ENCODE measurements at regions not wholly inside any gene's neighbourhood (a gene's known extent, or its start where the extent isn't known, plus 50 kb on each side); places are given as distances from the start of the nearest gene placed in this dataset.

DNA sequence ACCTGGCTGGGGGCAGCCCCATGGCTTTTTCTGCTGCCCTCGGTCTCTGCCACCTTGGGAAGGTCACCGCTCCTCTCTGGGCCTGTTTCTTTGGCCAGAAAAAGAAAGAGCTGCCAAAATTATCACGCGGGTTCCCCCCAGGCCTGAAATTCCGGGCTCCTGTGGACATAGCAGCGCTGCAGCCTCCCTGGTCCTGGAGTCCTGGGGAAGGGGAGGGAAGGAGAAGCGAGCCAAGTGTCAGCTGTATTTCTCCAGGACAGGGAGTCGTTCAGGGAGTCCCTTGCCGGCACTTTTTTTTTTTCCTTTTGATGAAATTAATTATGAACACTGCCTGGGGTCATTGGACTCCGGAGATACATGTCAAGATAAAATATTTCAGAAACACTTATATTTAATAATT is 152.3 kb upstream of the GPR26 start:
- H3K36me3 ChIP-seq (ENCODE audit: control insufficient read depth in 3 of 3, insufficient read depth in 2 of 3, low read depth in 1 of 3, low read length in 3 of 3) = no peaks in the 10 kb centered on the region
- H3K4me3 ChIP-seq (ENCODE audit: low read depth in 1 of 3, low read length in 3 of 3) = no peak overlapping the region
- peaks cover 0 to 11% (median 0%) of the 10 kb centered on the region in 3 donors for H3K27me3 ChIP-seq (ENCODE audit: control insufficient read depth in 3 of 3, insufficient read depth in 3 of 3, low read length in 3 of 3)
- no peak overlapping the region for H3K27ac ChIP-seq (ENCODE audit: low read depth in 1 of 3, low read length in 2 of 3)
- H3K9me3 ChIP-seq (ENCODE audit: control insufficient read depth in 2 of 2, insufficient read depth in 1 of 2, low read depth in 1 of 2, low read length in 1 of 2) = no peaks in the 10 kb centered on the region
- no peak for DNase-seq
- no peak for FAIRE-seq
- WGBS, 3 donors = 55 to 59% (median 58%) methylated on average over 10 of the region's 10 CpGs
- no peaks in the 10 kb centered on the region for H3K4me1 ChIP-seq (ENCODE audit: control insufficient read depth in 3 of 3, insufficient read depth in 2 of 3, low read depth in 1 of 3, low read length in 2 of 3)

- Histone ChIP-seq H3K4me1 (ENCODE audit: control insufficient read depth in 3 of 3, insufficient read depth in 2 of 3, low read depth in 1 of 3, low read length in 2 of 3) (no peaks in the 10 kb centered on the region), H3K9me3 (ENCODE audit: control insufficient read depth in 2 of 2, insufficient read depth in 1 of 2, low read depth in 1 of 2, low read length in 1 of 2) (no peaks in the 10 kb centered on the region), H3K36me3 (ENCODE audit: control insufficient read depth in 3 of 3, insufficient read depth in 2 of 3, low read depth in 1 of 3, low read length in 3 of 3) (no peaks in the 10 kb centered on the region), H3K27ac (ENCODE audit: low read depth in 1 of 3, low read length in 2 of 3) (no peak overlapping the region), H3K4me3 (ENCODE audit: low read depth in 1 of 3, low read length in 3 of 3) (no peak overlapping the region), H3K27me3 (ENCODE audit: control insufficient read depth in 3 of 3, insufficient read depth in 3 of 3, low read length in 3 of 3) (peaks cover 0 to 11% (median 0%) of the 10 kb centered on the region in 3 donors)
- DNase-seq = no peak
- FAIRE-seq = no peak
- 82 to 85% (median 82%) methylated on average over 8 of the region's 8 CpGs for WGBS, 3 donors
These were observed 151.2 kb upstream of the GPR26 start for GRCh38 chr10:123514996-123515395.

GRCh38 chr10:123515661-123516060 is 150.5 kb upstream of the GPR26 start:
- Histone ChIP-seq H3K36me3 (ENCODE audit: control insufficient read depth in 3 of 3, insufficient read depth in 2 of 3, low read depth in 1 of 3, low read length in 3 of 3) (no peaks in the 10 kb centered on the region), H3K4me3 (ENCODE audit: low read depth in 1 of 3, low read length in 3 of 3) (no peak overlapping the region), H3K27me3 (ENCODE audit: control insufficient read depth in 3 of 3, insufficient read depth in 3 of 3, low read length in 3 of 3) (peaks cover 0 to 11% (median 0%) of the 10 kb centered on the region in 3 donors), H3K9me3 (ENCODE audit: control insufficient read depth in 2 of 2, insufficient read depth in 1 of 2, low read depth in 1 of 2, low read length in 1 of 2) (no peaks in the 10 kb centered on the region), H3K27ac (ENCODE audit: low read depth in 1 of 3, low read length in 2 of 3) (no peak overlapping the region), H3K4me1 (ENCODE audit: control insufficient read depth in 3 of 3, insufficient read depth in 2 of 3, low read depth in 1 of 3, low read length in 2 of 3) (no peaks in the 10 kb centered on the region)
- WGBS, 3 donors = 82 to 86% (median 83%) methylated on average over 6 of the region's 6 CpGs
- FAIRE-seq = no peak
- no peak for DNase-seq

GRCh38 chr10:123516291-123516690 is 149.9 kb upstream of the GPR26 start:
- Histone ChIP-seq H3K9me3 (ENCODE audit: control insufficient read depth in 2 of 2, insufficient read depth in 1 of 2, low read depth in 1 of 2, low read length in 1 of 2) (no peaks in the 10 kb centered on the region), H3K4me3 (ENCODE audit: low read depth in 1 of 3, low read length in 3 of 3) (no peak overlapping the region), H3K27me3 (ENCODE audit: control insufficient read depth in 3 of 3, insufficient read depth in 3 of 3, low read length in 3 of 3) (peaks cover 0 to 11% (median 0%) of the 10 kb centered on the region in 3 donors), H3K4me1 (ENCODE audit: control insufficient read depth in 3 of 3, insufficient read depth in 2 of 3, low read depth in 1 of 3, low read length in 2 of 3) (no peaks in the 10 kb centered on the region), H3K36me3 (ENCODE audit: control insufficient read depth in 3 of 3, insufficient read depth in 2 of 3, low read depth in 1 of 3, low read length in 3 of 3) (no peaks in the 10 kb centered on the region), H3K27ac (ENCODE audit: low read depth in 1 of 3, low read length in 2 of 3) (no peak overlapping the region)
- WGBS, 3 donors = 71 to 72% (median 72%) methylated on average over 1 of the region's 1 CpG
- no peak for FAIRE-seq
- no peak for DNase-seq

- FAIRE-seq = no peak
These were observed 148.7 kb upstream of the GPR26 start for GRCh38 chr10:123517426-123517825.

GRCh38 chr10:123517901-123518300 is 148.3 kb upstream of the GPR26 start:
- WGBS, 3 donors = 73 to 88% (median 85%) methylated on average over 4 of the region's 4 CpGs
- Histone ChIP-seq H3K9me3 (ENCODE audit: control insufficient read depth in 2 of 2, insufficient read depth in 1 of 2, low read depth in 1 of 2, low read length in 1 of 2) (no peaks in the 10 kb centered on the region), H3K27me3 (ENCODE audit: control insufficient read depth in 3 of 3, insufficient read depth in 3 of 3, low read length in 3 of 3) (peaks cover 0 to 6% (median 0%) of the 10 kb centered on the region in 3 donors), H3K36me3 (ENCODE audit: control insufficient read depth in 3 of 3, insufficient read depth in 2 of 3, low read depth in 1 of 3, low read length in 3 of 3) (no peaks in the 10 kb centered on the region), H3K4me3 (ENCODE audit: low read depth in 1 of 3, low read length in 3 of 3) (no peak overlapping the region), H3K27ac (ENCODE audit: low read depth in 1 of 3, low read length in 2 of 3) (no peak overlapping the region), H3K4me1 (ENCODE audit: control insufficient read depth in 3 of 3, insufficient read depth in 2 of 3, low read depth in 1 of 3, low read length in 2 of 3) (no peaks in the 10 kb centered on the region)
- FAIRE-seq (no peak), DNase-seq (no peak)

More at GRCh38 chr10:123517426-123517825, 148.7 kb upstream of the GPR26 start:
- no peak for DNase-seq
- Histone ChIP-seq H3K27ac (ENCODE audit: low read depth in 1 of 3, low read length in 2 of 3) (no peak overlapping the region), H3K36me3 (ENCODE audit: control insufficient read depth in 3 of 3, insufficient read depth in 2 of 3, low read depth in 1 of 3, low read length in 3 of 3) (no peaks in the 10 kb centered on the region), H3K4me3 (ENCODE audit: low read depth in 1 of 3, low read length in 3 of 3) (no peak overlapping the region), H3K9me3 (ENCODE audit: control insufficient read depth in 2 of 2, insufficient read depth in 1 of 2, low read depth in 1 of 2, low read length in 1 of 2) (no peaks in the 10 kb centered on the region), H3K4me1 (ENCODE audit: control insufficient read depth in 3 of 3, insufficient read depth in 2 of 3, low read depth in 1 of 3, low read length in 2 of 3) (no peaks in the 10 kb centered on the region), H3K27me3 (ENCODE audit: control insufficient read depth in 3 of 3, insufficient read depth in 3 of 3, low read length in 3 of 3) (peaks cover 0 to 10% (median 0%) of the 10 kb centered on the region in 3 donors)
- WGBS, 3 donors = 60 to 62% (median 61%) methylated on average over 9 of the region's 9 CpGs

DNA sequence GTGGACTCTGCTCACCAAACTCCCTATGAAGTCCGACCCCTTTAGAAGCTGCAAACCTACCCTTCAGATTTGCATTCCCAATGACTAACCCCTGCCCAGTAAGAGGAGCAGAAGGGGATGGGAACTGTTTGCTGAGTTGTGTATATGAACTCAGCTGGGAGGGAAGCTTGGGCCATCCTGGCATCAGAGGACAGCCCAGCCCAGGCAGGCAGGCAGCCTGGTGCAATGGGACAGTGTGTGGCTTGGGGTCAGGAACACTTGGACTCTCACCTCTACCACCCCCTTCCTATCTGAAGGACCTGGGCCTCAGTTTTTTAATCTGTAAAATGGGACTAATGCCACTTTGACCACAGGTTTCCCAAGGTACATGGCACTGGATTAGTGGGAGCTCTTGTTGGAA is 147.4 kb upstream of the GPR26 start:
- 21 to 53% (median 48%) methylated on average over 1 of the region's 1 CpG for WGBS, 3 donors
- H3K4me3 ChIP-seq (ENCODE audit: low read depth in 1 of 3, low read length in 3 of 3) = no peak overlapping the region
- no peaks in the 10 kb centered on the region for H3K36me3 ChIP-seq (ENCODE audit: control insufficient read depth in 3 of 3, insufficient read depth in 2 of 3, low read depth in 1 of 3, low read length in 3 of 3)
- FAIRE-seq (no peak), DNase-seq (no peak)
- H3K27ac ChIP-seq (ENCODE audit: low read depth in 1 of 3, low read length in 2 of 3) = no peak overlapping the region
- peaks cover 0 to 1% (median 0%) of the 10 kb centered on the region in 3 donors for H3K27me3 ChIP-seq (ENCODE audit: control insufficient read depth in 3 of 3, insufficient read depth in 3 of 3, low read length in 3 of 3)
- H3K9me3 ChIP-seq (ENCODE audit: control insufficient read depth in 2 of 2, insufficient read depth in 1 of 2, low read depth in 1 of 2, low read length in 1 of 2) = no peaks in the 10 kb centered on the region
- no peaks in the 10 kb centered on the region for H3K4me1 ChIP-seq (ENCODE audit: control insufficient read depth in 3 of 3, insufficient read depth in 2 of 3, low read depth in 1 of 3, low read length in 2 of 3)

GRCh38 chr10:123519861-123520260 is 146.3 kb upstream of the GPR26 start:
- FAIRE-seq (no peak), DNase-seq (no peak)
- Histone ChIP-seq H3K27ac (ENCODE audit: low read depth in 1 of 3, low read length in 2 of 3) (no peak overlapping the region), H3K9me3 (ENCODE audit: control insufficient read depth in 2 of 2, insufficient read depth in 1 of 2, low read depth in 1 of 2, low read length in 1 of 2) (no peaks in the 10 kb centered on the region), H3K4me1 (ENCODE audit: control insufficient read depth in 3 of 3, insufficient read depth in 2 of 3, low read depth in 1 of 3, low read length in 2 of 3) (no peaks in the 10 kb centered on the region), H3K4me3 (ENCODE audit: low read depth in 1 of 3, low read length in 3 of 3) (no peak overlapping the region), H3K36me3 (ENCODE audit: control insufficient read depth in 3 of 3, insufficient read depth in 2 of 3, low read depth in 1 of 3, low read length in 3 of 3) (no peaks in the 10 kb centered on the region), H3K27me3 (ENCODE audit: control insufficient read depth in 3 of 3, insufficient read depth in 3 of 3, low read length in 3 of 3) (no peaks in the 10 kb centered on the region)
- WGBS, 3 donors = 75 to 79% (median 75%) methylated on average over 6 of the region's 6 CpGs

DNA sequence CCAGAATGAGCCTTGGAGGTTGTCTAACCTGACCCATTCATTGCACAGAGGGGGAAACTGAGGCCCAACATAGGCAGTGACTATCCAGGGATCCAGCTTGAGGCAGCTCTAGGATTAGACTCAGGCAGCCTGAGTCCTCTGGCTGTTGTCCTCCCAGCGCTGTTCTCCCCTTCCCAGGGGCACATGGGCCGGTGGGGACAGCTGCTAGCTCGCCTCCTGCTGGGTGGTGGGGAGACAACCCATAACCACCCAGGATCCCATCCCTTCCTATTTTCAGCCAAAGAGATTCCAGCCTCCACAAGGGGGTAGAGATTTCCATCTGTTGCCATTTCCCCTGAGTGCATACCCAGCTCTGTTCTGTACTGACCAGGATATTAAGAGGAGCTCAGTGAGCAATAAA is 145.1 kb upstream of the GPR26 start:
- Histone ChIP-seq H3K4me1 (ENCODE audit: control insufficient read depth in 3 of 3, insufficient read depth in 2 of 3, low read depth in 1 of 3, low read length in 2 of 3) (no peaks in the 10 kb centered on the region), H3K27ac (ENCODE audit: low read depth in 1 of 3, low read length in 2 of 3) (no peak overlapping the region), H3K9me3 (ENCODE audit: control insufficient read depth in 2 of 2, insufficient read depth in 1 of 2, low read depth in 1 of 2, low read length in 1 of 2) (no peaks in the 10 kb centered on the region), H3K4me3 (ENCODE audit: low read depth in 1 of 3, low read length in 3 of 3) (no peak overlapping the region), H3K36me3 (ENCODE audit: control insufficient read depth in 3 of 3, insufficient read depth in 2 of 3, low read depth in 1 of 3, low read length in 3 of 3) (no peaks in the 10 kb centered on the region), H3K27me3 (ENCODE audit: control insufficient read depth in 3 of 3, insufficient read depth in 3 of 3, low read length in 3 of 3) (no peaks in the 10 kb centered on the region)
- DNase-seq (no peak), FAIRE-seq (no peak)
- 79 to 87% (median 83%) methylated on average over 3 of the region's 3 CpGs for WGBS, 3 donors

Data from small intestine (tissue), 7 donors.